HT-29 (cell line): ENCODE measurements at regions not wholly inside any gene's neighbourhood (a gene's known extent, or its start where the extent isn't known, plus 50 kb on each side); places are given as distances from the start of the nearest gene placed in this dataset.
A peak's percentile ranks its signal among the peaks of the same experiment; 100 is the strongest.

Experiments
- DNase-seq: peaks from one replicate; pipeline ENCODE4 v3.0.0-alpha.2; 2015; ENCODE audit warnings: low spot score

DNA sequence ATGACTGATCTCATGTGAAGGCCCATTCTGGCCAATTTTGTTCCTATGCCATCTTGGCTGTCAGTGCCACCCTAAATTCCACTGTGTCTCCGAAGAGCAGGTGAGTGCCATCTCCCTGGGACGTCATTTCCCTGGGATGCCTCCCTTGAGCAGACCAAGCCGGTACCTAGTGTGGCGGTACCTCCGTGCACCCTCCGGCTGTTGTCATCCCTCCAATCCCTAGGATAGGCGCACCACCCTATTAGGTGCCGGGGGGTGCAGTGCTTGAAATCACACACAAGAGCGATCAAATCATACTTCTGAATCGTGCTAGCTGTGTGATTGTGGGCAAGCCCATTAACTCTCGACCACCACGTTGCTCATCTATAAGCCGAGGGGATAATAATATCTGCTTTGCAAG, 81.8 kb upstream of the GLI2 start:
- DNase-seq, result no peak

DNA sequence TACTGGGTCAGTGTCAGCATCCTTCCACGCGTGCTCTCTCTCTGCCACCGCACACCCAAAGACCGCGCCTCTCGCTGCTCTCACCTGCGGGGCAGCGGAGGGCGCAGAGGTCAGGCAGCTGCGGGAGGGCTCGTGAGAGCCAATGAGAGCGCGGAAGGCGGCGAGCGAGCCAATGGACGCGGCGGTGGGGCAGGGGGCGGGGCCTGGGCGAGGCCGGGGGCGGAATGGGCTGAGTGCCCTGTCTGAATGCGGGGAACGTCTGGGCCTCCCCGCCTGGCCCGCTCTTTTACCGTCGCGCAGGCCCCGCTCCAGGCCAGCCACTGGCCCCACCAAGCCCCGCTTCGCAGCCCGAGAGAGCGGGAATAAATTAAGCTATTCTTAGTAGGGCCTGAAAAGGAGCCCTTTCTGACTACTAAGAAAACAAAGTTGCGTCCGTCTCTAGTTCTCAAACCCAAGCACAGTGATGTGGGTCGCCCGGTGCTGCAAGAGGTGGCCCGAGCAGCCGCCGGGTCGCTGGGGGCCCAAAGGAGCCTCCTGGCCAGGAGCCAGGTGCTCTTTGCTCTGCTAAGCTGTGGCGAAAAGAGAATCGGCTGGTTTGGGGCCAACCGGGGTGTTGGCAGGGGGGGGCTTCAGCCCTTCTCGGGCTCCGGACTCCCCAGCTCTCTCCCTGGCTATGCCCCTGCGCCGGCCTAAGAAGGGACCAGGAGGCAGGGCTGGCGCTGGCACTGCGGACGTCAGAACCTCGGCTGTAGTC, 81.1 kb upstream of the GLI2 start:
- DNase-seq, result no peak

DNA sequence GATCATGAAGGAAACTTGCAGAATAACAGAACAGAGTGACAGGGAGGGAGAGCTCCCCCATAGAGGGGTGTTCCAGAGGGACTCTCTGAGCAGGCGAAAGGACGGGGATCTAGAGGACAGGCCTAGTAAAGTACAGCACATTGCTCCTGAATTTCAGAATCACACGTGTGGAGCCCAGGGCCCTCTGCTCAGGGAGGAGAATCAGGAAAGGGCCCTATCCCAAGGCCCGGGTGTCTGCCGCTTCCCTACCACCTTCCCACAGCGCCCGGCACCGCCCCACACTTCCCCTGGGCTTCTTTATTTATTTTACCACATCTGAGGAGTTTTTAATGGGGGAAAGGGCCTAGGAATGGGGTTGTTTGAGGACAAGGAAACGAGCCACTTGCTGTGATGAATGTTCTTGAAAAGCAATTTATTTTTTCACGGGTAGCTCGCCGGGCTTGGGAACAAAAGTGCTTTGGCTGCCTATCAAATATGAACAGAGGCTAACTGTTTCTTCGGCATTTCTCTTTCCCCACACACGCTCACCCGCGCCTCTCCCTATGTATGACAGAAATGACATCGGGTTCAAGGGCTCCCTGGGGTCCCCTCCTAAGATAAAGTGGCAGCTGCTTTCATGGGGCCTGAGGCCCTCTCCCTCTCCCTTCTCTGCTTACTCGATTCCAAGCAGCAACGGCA, 79.3 kb upstream of the GLI2 start:
- no peak for DNase-seq

DNA sequence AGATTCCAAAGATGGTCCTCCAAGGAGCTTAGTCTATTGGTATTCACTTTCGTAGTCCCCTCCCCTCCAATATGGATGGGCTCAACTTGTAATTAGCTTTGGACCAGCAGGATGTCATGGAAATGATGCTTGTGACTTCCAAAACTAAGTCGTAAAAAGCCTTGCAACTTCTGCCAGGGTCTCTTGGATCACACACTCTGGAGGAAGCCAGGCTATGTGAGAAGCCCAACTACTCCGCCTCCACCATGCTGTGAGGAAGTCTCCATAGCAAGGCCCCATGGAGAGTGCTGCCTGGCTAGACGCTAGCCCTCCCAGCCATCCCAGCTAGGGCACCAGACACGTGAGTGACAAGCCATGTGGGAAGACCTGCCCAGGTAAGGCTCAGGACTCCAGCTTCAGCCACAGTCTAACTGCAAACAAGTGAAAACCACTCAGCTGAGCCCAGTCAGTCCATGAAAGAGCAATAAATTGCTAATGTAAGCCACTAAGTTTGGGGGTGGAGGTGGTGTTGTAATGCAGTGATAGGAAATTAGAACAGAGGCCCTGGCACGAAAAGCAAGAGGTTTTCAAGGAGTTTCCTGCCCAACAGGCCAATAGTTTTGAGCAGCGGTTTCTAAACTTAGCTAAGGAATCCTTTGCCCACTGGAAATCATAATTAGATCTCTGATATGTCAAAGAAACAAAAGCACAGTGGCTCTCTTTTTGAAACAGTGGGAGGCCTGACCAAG, 77.5 kb upstream of the GLI2 start:
- no peak for DNase-seq

DNA sequence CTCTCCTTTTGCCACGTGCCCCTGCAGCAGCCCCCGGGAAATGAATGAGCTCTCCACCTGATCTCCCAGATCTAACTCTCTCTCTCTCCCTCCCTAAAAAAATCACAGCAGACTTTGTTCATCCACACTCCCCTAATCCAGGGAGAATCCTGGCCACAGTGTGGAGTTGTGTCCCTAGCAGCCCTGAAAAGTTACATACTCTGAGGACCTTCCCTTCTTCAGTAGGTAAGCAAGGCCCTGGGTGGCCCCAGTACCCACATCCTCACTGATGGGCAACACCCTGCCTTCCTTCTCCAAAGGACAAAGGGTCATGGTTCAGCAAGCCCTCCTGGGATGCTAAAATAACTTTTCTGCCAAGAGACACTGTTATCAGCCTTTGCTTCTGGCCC, 76.9 kb upstream of the GLI2 start:
- DNase-seq, result no peak

DNA sequence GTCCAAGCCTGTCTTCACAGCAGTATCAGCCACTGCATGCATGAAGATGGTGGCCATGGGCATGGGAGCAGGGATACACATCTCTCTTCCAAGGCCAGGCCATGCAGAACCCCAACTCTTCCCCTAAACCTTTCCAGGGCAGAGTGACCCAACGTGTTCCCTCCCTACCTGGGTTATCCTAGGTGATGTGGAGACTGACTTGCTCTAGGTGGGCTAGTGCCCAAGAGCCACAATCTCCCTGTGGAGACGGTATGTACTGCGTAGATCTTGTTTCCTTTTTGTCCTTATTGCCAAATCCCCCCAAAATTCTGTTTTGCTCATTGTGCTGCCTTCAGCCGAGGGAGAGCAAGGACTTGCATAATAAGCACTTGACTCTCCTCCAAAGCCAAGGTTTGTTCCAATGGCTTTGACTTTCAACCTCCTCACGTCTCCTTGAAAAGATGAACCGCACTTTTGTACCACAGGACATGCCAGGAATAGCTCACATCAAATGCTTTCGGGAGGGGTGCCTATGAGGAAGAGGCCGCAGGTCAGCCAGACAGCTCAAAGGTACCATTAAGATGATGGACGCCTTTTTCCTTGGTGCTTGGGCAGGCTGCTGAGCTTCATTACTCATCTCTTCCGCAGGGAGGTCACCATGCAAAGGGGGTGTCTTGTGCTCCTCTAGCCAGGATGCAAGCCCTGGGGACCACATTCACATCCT, 76.2 kb upstream of the GLI2 start:
- no peak for DNase-seq

DNA sequence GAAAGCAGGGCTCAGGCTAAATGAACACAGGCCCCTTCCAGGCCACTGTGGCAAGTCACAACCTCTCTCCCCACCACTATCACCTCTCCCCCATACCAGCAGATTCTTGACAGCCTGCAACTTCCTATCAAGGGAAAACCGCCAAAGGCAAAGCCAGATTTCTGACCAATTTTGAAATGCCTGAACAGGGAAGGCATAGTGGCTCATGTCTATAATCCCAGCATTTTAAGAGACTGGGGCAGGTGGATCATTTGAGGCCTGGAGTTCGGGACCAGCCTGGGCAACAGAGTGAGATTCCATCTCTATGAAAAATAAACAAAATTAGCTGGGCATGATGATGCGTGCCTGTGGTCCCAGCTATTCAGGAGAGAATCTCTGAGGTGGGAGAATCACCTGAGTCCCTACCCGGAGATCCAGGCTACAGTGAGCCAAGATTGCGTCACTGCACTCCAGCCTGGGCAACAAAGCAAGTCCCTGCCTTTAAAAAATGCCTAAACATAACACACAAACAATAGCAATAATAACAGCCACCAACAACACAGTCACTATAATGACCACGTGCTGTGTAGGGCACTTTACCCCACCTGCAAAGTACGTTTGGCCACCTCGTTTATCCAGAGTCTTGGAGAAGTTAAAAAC, 75.5 kb upstream of the GLI2 start:
- DNase-seq, result no peak

DNA sequence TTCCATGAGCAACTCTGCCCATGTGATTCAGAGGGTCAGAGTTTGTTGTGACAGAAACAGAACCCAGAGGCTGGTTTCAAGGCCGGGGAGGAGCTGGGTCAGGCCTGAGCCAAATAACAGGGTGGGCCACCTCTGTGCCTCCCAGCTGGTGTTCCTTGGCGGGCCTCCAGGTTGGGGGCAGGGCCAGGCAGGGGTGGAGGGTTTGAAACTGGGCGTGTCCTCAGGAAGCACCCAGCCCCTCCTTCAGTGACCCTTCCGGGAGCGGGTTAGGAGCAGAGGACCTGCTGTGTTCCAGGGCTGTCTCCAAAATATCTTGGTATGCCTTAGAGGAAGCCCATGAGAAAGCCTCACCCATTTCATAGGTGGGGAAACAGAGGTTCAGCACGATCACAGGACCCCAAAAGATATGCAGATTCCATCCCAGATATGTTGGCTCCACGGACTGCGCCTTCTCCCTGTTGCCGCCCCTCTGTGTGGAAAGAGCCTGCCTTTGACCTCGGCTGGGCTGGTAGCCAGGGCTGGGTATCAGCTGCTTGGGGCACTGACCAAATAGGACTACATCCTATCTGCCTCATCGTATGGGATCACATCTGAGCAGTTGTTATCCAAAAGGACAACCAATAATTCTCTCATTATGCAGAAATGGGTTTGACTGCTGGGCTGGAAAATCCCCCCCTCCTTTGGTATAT, 74.8 kb upstream of the GLI2 start:
- no peak for DNase-seq

DNA sequence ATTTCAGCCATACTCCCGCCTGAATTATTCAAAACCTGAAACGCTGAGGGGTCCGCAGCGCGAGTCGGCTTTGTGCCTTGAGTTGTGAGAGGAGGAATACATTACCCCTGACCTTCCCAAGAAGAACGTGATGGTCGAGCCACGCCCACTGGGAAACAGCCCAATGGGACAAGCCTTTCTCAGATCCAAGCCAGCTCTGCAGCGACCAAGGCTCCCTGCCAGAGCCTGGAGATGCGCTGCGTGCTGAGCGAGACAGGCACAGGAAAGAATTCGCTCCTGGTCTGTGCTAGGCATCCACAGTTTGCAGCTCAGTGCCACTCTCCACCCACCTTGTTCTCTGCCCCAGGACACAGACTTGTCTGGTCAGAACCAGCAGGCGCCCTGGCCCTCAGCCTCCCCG, 74.1 kb upstream of the GLI2 start:
- DNase-seq, result no peak

DNA sequence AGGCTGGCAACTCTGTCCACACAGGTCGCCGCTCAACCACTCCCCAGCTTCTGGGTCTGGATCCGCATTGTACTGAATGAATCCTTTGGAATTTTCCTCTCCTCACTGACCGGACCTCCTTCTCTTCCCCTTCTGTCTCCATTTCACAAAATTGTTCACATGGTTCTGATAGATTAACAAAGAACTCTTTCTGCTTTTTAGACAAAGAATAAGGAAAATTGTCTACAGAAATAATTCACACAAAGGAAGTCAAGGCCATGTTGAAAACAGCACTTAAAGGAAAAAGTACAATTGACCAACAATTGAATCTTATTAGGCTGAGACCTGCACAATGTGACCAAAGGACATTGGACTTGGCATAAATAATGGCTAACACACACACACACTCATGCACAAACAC, 73.6 kb upstream of the GLI2 start:
- no peak for DNase-seq

DNA sequence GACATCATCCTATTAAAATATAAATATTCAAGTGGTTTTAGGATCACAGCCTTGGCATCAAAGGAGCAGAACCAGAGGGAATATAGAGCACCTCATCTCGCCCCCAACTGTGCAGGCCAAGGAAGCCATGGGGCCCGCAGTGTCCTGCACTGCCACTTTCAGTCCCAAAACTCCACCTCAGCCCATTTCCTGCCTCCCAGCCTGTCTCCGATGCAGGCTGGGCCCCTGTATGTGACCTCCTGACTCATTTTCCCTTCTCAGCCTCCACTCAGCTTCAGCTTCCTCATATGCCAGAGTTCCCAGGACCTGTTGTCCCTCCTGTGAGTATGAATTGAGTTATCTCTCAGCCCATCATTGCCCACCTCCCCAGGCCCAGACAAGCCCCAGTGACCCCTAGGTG, 72.9 kb upstream of the GLI2 start:
- no peak for DNase-seq

DNA sequence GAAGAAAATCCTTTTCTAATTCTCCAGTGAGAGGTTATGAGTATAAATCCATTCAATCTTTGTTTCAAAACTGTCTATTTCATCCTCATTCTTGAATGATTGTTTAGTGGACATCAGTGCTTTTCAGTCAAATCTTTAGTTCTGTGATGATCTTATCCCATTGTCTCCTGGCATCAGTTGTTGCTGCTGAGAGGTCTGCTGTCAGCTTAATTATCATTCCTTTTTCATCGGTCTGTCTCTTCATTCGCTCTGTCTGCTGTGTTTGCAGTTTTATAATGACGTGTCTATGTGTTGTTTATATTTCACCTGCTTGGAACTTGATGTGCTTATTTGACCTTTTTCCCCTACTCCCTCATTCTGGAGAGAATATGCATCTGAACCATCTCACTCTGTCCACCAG, 69.2 kb upstream of the GLI2 start:
- DNase-seq, result no peak

DNA sequence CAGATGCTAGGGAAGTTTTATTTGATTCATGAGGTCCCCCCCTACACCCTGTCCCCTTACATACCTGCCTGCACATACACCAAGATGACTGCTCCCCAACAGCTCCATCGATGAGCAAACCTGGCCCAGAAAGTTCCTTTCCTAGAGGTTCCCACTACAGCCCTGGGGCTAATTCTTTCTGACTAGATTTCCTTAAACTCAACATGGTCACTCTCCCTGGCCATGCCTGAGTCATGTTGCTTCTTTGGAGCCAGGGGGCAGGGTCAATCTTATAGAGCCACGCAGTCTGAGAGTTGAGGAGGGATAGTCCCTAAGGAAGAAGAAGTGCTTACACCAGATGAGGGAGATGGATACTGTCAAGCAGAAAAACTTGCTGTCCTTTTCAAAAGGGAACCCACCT, 67.7 kb upstream of the GLI2 start:
- no peak for DNase-seq

DNA sequence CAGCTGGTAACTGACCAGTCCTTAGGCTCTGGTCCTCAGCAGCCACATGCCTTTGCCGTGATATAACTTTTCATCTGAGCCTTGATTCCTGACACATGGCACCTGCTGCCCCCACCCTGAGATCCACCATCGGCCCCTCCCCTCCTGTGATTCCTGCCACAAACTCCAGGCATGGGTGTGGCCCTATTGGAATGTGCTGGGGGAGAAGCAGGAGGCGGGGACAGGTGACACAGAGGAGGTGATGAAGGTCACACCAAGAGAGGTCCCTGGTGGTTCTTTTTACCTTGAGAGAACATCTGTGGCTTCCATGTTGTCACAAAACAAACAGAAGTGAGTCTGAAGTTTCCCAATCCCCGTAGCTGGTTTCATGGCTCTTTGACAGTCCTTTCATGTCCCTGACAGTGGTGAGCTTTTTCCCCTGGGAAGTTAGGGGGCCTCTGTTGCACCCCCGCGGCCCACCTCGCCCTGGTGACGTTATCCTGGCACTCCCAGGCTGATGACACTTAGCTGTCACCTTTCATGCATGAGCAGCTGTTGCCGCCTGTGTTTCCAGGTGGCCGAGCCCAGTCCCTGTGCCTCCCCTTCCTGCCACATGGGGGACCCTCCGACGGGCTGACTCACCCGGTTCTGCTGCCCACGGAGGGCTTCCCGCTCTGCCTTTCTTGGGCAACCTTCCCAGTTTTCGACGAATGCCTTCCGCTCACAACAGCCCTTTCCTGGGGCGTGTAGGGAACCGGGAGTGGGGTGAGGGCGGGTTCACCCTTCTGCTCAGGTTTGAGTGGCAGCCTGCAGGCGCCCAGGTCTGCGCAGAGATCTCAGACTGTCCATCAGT, 66.3 kb upstream of the GLI2 start:
- DNase-seq, result peak; percentile 19

DNA sequence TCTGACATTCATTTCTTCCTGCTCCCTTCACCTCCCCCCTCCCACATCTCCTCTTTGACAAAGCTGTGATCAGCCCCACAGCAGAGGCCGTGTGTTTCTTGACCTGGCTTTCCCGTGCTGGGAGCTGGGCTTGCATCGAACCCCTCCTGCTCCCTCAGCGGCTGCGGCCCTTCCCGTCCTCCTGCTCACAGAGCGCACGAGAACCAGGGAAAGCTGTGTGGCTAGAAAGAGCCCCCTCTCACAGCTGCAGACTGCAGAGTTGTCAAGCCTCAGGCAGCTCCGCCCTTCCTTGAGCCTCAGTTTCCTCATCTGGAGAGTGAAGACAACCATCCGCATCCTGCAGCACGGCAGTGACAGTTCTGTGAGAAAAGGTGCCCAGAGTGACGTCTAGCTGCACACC, 65.7 kb upstream of the GLI2 start:
- no peak for DNase-seq

DNA sequence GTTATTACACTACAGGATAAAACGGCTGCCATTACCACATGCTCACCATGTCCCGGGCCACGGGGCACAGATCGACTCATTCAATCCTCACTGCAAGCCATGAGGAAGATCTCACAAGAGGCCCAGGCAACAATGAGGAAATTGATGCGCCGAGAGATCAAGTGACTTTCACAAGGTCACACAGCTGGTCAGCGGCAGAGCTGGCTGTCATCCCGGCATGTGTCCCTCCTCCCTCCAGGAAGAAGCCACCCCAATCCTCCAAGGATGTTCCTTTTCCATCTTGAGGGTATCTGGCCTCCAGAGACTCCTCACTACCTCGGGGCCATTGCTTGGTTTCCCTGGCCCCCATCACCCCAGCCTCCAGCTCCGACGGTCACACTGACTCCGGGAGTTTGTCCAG, 65.3 kb upstream of the GLI2 start:
- no peak for DNase-seq

DNA sequence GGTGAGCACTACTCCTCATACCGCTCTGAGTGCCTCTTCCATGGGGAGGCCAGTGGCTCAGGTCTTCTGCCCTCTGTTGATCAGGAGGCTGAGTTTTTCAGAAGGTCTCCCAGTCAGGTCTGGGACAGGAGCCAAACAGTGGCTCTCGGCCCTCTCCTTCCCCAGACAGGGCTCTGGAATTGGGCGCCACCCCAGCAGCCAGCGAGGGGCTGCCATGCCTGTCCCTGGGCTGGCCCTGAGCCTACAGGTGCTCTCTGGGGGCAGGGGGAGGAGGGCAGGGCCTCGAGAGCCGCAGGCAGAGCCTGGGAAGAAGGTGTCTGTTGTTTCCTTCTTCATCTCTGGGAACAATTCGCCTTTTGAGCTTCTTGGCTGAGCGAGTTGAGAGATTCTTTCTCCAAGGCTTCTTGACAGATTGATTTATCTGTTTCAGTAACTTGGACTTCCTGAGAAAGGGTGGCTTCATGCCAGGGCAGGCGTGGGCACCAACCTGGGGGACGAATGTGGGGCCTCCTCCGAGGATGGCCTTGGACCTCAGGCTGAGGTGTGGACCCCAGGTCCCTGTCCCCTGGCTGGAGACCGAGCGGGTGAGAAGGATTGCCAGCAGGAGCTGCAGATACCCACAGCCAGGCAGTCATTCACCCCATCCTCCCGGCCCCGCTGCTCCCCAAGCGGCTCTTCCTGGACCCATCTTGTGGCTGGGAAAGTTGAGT, 64.7 kb upstream of the GLI2 start:
- DNase-seq, result no peak

DNA sequence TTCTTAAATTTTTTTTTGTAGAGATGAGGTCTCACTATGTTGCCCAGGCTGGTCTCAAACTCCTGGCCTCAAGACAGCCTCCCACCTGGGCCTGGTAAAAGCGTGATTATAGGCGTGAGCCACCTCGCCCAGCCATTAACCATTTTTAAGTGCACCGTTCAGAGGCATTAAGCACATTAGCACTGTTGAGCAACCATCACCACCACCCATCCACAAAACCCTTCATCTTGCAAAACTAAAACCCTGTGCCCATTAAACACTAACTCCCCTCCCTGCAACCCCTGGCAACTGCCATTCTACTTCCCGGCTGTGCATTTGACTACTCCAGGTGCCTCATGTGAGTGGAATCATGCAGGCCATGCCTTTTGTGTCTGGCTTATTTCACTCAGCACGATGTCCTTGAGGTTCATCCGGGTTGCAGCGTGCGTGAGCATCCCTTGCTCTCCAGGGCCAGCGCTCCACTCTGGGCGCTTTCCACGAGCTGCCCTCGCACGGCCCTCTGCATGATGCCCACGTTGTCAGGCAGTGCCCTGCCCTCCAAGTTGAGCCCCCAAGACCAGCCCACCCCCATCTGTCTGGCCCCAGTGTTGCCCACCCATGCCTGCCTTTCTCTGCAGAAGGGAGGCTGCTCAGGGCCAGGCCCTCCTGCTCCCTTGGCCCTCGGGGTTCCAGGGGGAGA, 63.0 kb upstream of the GLI2 start:
- no peak for DNase-seq

DNA sequence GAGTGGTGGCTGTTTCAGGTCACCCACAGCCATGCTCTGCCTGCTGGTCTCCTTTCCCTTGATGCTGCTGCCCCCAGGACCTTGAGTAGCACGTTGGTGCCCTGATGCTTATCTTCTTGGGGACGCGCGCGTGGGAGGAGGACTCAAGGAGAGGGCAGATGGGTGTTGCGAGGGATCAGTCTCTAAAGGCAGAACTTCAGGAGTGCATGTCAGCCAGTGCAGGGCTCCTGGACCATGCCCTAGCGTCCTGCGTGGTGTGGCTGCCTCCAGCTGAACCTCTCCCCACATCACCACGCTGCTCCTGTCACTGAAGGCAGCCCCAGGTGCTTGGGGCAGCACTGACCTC, 62.5 kb upstream of the GLI2 start:
- DNase-seq, result no peak
